ENCODE measurements at regions not wholly inside any gene's neighbourhood (a gene's known extent, or its start where the extent isn't known, plus 50 kb on each side); places are given as distances from the start of the nearest gene placed in this dataset.
A peak's percentile ranks its signal among the peaks of the same experiment; 100 is the strongest.
"Not testable (repeated sequence)": the region's sequence is repeated elsewhere in the genome, so short reads cannot be mapped to it uniquely, and the experiment has no call there.

DNA sequence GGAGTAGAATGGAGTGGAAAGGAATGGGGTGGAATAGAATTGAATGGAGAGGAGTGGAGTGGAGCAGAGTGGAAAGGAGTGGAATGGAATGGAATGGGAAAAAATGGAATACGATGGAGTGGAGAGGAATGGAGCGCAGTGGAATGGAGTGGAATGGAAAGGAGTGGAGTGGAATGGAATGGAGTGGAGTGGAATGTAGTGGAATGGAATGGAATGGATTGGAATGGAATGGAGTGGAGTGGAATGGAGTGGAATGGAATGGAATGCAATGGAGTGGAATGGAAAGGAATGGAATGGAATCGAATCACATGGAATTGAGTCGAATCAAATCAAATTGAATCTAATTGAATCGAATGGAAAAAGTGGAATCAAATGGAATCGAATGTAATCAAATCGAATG, 1016.1 kb downstream of the CDY1 start:
- no peak for TF ChIP-seq POLR2A (IDR thresholded peaks at IDR 0.05)
- TF ChIP-seq, protein P1, sequence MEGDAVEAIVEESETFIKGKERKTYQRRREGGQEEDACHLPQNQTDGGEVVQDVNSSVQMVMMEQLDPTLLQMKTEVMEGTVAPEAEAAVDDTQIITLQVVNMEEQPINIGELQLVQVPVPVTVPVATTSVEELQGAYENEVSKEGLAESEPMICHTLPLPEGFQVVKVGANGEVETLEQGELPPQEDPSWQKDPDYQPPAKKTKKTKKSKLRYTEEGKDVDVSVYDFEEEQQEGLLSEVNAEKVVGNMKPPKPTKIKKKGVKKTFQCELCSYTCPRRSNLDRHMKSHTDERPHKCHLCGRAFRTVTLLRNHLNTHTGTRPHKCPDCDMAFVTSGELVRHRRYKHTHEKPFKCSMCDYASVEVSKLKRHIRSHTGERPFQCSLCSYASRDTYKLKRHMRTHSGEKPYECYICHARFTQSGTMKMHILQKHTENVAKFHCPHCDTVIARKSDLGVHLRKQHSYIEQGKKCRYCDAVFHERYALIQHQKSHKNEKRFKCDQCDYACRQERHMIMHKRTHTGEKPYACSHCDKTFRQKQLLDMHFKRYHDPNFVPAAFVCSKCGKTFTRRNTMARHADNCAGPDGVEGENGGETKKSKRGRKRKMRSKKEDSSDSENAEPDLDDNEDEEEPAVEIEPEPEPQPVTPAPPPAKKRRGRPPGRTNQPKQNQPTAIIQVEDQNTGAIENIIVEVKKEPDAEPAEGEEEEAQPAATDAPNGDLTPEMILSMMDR (IDR thresholded peaks at IDR 0.05), result no peak

DNA sequence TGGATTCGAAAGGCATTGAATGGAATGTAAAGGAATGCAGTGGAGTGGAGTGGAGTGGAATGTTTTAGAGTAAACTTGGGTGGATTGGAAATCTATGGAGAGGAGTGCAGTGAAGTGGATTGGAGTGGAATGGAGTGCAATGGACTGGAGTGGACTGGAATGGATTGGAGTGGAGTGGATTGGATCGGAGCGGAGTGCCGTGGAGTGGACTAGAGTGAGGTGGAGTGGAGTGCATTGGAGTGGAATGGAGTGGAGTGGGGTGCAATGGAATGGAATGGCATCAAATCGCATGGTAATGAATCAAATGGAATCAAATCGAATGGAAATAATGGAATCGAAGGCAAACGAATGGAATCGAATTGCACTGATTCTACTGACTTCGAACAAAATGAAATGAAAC, 1023.9 kb downstream of the CDY1 start:
- H3K4me3 ChIP-seq; H3K27me3 ChIP-seq; H3K4me1 ChIP-seq; H3K9me3 ChIP-seq; DNase-seq; H3K27ac ChIP-seq; H3K36me3 ChIP-seq (ENCODE audit: low read depth, missing control alignments); intact Hi-C loops (cut with DNase I; ENCODE audit: low total_unique reads): not testable (repeated sequence)
- 66 to 68% methylated on average over 10 of the region's 10 CpGs for WGBS, 2 donors

More for the DNA sequence above, 1016.1 kb downstream of the CDY1 start:
- DNase-seq, result no peak
- H3K4me1 ChIP-seq, result no peaks in the 10 kb centered on the region
- intact Hi-C loops (cut with DNase I; ENCODE audit: low total_unique reads), result no loop called here
- H3K9me3 ChIP-seq, result no peaks in the 10 kb centered on the region
- no peak overlapping the region for H3K27ac ChIP-seq
- no peaks in the 10 kb centered on the region for H3K36me3 ChIP-seq (ENCODE audit: low read depth, missing control alignments)
- no peak overlapping the region for H3K4me3 ChIP-seq
- no peaks in the 10 kb centered on the region for H3K27me3 ChIP-seq
- 66 to 81% methylated on average over 7 of the region's 7 CpGs for WGBS, 2 donors

DNA sequence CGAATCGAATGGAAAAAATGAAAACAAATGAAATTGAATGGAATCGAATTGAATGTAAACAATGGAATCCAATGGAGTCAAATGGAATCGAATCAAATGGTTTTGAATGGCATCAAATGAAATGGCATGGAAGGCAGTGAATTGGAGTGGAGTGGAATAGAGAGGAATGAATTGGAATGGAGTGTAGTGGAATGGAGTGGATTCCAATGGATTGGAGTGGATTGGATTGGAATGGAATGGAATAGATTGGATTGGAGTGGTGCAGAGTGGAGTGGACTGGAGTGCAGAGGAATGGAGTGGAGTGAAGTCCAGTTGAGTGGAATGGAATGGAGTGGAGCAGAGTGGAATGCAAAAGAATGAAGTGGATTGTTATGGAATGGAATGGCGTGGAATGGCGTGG, 1026.3 kb downstream of the CDY1 start:
- H3K27ac ChIP-seq; intact Hi-C loops (cut with DNase I; ENCODE audit: low total_unique reads); H3K9me3 ChIP-seq; H3K27me3 ChIP-seq; H3K36me3 ChIP-seq (ENCODE audit: low read depth, missing control alignments); DNase-seq; H3K4me1 ChIP-seq; H3K4me3 ChIP-seq: not testable (repeated sequence)
- WGBS, 2 donors, result 59 to 62% methylated on average over 6 of the region's 6 CpGs

DNA sequence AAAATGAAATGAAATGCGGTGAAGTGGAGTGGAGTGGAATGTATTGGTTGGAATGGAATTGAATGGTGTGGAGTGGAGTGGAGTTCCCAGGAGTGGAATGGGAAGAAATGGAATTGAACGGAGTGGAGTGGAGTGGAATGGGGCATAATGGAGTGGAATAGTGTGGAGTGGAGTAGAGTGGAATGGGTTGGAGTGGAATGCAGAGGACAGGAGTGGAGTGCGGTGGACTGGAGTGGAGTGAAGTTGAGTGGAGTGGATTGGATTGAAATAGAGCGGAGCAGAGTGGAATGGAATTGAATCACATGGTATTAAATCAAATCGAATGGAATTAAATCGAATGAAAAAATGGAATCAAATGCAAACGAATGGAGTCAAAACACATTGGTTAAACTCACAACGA, 1042.3 kb downstream of the CDY1 start:
- H3K9me3 ChIP-seq; intact Hi-C loops (cut with DNase I; ENCODE audit: low total_unique reads); H3K4me3 ChIP-seq; DNase-seq; H3K36me3 ChIP-seq (ENCODE audit: low read depth, missing control alignments); H3K4me1 ChIP-seq; H3K27ac ChIP-seq; H3K27me3 ChIP-seq: not testable (repeated sequence)
- WGBS, 2 donors, result 53 to 63% methylated on average over 8 of the region's 8 CpGs

DNA sequence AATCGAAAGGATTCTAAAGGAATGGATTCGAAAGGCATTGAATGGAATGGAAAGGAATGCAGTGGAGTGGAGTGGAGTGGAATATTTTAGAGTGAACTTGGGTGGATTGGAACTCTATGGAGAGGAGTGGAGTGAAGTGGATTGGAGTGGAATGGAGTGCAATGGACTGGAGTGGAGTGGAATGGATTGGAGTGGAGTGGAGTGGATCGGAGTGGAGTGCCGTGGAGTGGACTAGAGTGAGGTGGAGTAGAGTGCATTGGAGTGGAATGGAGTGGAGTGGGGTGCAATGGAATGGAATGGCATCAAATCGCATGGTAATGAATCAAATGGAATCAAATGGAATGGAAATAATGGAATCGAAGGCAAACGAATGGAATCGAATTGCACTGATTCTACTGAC, 1044.8 kb downstream of the CDY1 start:
- H3K4me1 ChIP-seq; H3K36me3 ChIP-seq (ENCODE audit: low read depth, missing control alignments); H3K27ac ChIP-seq; DNase-seq; H3K4me3 ChIP-seq; H3K27me3 ChIP-seq; intact Hi-C loops (cut with DNase I; ENCODE audit: low total_unique reads): not testable (repeated sequence)
- H3K9me3 ChIP-seq, result peaks cover 11% of the 10 kb centered on the region
- 56 to 69% methylated on average over 8 of the region's 8 CpGs for whole genome bisulfite sequencing, 2 donors

DNA sequence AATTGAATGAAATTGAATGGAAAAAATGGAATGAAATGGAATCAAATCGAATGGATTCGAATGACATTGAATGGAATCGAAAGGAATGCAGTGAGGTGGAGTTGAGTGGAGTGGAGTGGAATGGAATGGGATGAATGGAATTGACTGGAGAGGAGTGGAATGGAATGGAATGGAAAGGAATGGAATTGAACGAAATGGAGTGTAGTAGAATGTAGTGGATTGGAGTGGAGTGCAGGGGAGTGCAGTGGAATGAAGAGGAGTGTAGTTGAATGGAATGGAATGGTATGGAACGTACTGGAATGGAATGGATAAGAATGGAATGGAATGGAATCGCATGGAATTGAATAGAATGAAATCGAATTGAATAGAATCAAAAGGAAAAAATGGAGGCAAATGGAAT, 1047.3 kb downstream of the CDY1 start:
- H3K27ac ChIP-seq; DNase-seq; H3K4me1 ChIP-seq; H3K36me3 ChIP-seq (ENCODE audit: low read depth, missing control alignments); H3K27me3 ChIP-seq; intact Hi-C loops (cut with DNase I; ENCODE audit: low total_unique reads); H3K4me3 ChIP-seq: not testable (repeated sequence)
- peaks cover 11% of the 10 kb centered on the region for H3K9me3 ChIP-seq
- WGBS, 2 donors, result 44 to 45% methylated on average over 7 of the region's 7 CpGs

DNA sequence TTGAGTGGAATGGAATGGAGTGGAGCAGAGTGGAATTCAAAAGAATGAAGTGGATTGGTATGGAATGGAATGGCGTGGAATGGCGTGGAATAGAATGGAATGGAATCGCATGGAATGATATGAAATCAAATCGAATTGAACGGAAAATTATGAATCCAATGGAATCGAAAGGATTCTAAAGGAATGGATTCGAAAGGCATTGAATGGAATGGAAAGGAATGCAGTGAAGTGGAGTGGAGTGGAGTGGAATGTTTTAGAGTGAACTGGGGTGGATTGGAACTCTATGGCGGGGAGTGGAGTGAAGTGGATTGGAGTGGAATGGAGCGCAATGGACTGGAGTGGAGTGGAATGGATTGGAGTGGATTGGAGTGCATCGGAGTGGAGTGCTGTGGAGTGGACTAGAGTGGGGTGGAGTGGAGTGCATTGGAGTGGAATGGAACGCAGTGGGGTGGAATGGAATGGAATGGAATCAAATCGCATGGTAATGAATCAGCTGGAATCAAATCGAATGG, 1048.5 kb downstream of the CDY1 start:
- peak; percentile 32 for DNase-seq
- H3K27ac ChIP-seq; H3K4me3 ChIP-seq; intact Hi-C loops (cut with DNase I; ENCODE audit: low total_unique reads); H3K36me3 ChIP-seq (ENCODE audit: low read depth, missing control alignments); H3K27me3 ChIP-seq; H3K4me1 ChIP-seq: not testable (repeated sequence)
- WGBS, 2 donors, result 56% methylated on average over 13 of the region's 13 CpGs
- H3K9me3 ChIP-seq, result peaks cover 11% of the 10 kb centered on the region

DNA sequence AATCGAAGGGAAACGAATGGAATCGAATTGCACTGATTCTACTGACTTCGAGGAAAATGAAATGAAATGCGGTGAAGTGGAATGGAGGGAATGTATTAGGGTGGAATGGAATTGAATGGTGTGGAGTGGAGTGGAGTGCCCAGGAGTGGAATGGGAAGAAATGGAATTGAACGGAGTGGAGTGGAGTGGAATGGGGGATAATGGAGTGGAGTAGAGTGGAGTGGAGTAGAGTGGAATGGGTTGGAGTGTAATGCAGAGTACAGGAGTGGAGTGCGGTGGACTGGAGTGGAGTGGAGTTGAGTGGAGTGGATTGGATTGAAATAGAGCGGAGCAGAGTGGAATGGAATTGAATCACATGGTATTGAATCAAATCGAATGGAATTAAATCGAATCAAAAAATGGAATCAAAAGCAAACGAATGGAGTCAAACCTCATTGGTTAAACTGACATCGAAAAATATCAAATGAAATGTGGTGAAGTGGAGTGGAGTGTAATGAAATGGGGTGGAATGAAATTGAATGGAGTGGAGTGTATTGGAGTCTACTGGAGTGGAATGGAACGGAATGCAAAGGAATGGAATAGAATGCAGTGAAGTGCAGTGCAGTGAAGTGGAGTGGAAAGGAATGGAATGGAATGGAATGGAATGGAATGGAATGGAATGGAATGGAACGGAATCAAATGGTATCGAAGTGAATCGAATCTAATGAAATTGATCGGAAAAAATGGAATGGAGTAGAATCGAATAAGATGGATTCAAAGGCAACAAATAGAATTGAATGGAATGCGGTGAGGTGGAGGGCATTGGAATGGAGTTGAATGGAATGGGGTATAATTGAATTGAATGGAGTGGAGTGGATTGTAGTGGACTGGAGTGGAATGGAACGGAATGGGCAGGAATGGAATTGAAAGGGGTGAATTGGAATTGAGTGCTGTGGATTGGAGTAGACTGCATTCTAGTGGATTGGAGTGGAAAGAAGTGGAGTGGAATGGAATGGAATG, 1049.3 kb downstream of the CDY1 start:
- H3K27ac ChIP-seq; H3K4me1 ChIP-seq; H3K4me3 ChIP-seq; H3K27me3 ChIP-seq; intact Hi-C loops (cut with DNase I; ENCODE audit: low total_unique reads); H3K36me3 ChIP-seq (ENCODE audit: low read depth, missing control alignments): not testable (repeated sequence)
- WGBS, 2 donors, result 61 to 63% methylated on average over 20 of the region's 20 CpGs
- peak; percentile 40 for DNase-seq
- H3K9me3 ChIP-seq, result peaks cover 11% of the 10 kb centered on the region

Data from testis (tissue), 2 donors.